NB4 (cell line): ENCODE measurements at regions not wholly inside any gene's neighbourhood (a gene's known extent, or its start where the extent isn't known, plus 50 kb on each side); places are given as distances from the start of the nearest gene placed in this dataset.

Source experiments
- DNase-seq: peaks from one replicate; pipeline ENCODE4 v3.0.0; 2010; ENCODE audit warnings: low read depth
- H3K4me3 ChIP-seq: one replicate; pipeline ENCODE4 v1.5.1; 2011; ENCODE audit warnings: mild to moderate bottlenecking, low read depth, low read length, moderate library complexity
- CTCF ChIP-seq: IDR thresholded peaks from one replicate; pipeline ENCODE4 v1.5.1; 2012; ENCODE audit warnings: low read depth, low read length
- MAX ChIP-seq: IDR thresholded peaks from 2 replicates; pipeline ENCODE4 v1.6.1; 2011; ENCODE audit warnings: low read depth, low read length
- MYC ChIP-seq: IDR thresholded peaks from 2 replicates; pipeline ENCODE4 v1.6.1; 2011; ENCODE audit warnings: low read depth, low read length
- POLR2A ChIP-seq: IDR thresholded peaks from 2 replicates; pipeline ENCODE4 v1.6.1; 2011; ENCODE audit warnings: mild to moderate bottlenecking; ENCODE audit not compliant: insufficient read length; ENCODE audit errors: extremely low read depth

GRCh38 chr4:180618396-180618795, 1624.8 kb upstream of the TENM3 start:
- no peak for TF ChIP-seq POLR2A
- no peak for TF ChIP-seq MYC
- TF ChIP-seq CTCF, result no peak
- TF ChIP-seq MAX, result no peak
- peak; percentile 9 for DNase-seq
- no peak overlapping the region for H3K4me3 ChIP-seq

- TF ChIP-seq MAX, result no peak
- TF ChIP-seq POLR2A, result no peak
- TF ChIP-seq CTCF, result no peak
- TF ChIP-seq MYC, result no peak
- H3K4me3 ChIP-seq, result no peak overlapping the region
- DNase-seq, result no peak
Measured at GRCh38 chr4:180619440-180619839, 1623.8 kb upstream of the TENM3 start.

- TF ChIP-seq MAX (no peak), POLR2A (no peak), MYC (no peak), CTCF (no peak)
- H3K4me3 ChIP-seq, result no peak overlapping the region
- no peak for DNase-seq
Measured at GRCh38 chr4:180622254-180622653, 1620.9 kb upstream of the TENM3 start.

GRCh38 chr4:180625653-180626052, 1617.5 kb upstream of the TENM3 start:
- DNase-seq, result no peak
- H3K4me3 ChIP-seq, result no peak overlapping the region
- TF ChIP-seq POLR2A, result no peak
- no peak for TF ChIP-seq MYC
- TF ChIP-seq CTCF, result no peak
- TF ChIP-seq MAX, result no peak

GRCh38 chr4:180630012-180630665, 1613.1 kb upstream of the TENM3 start:
- no peak overlapping the region for H3K4me3 ChIP-seq
- DNase-seq, result no peak
- TF ChIP-seq MAX, result no peak

- TF ChIP-seq MAX (no peak), CTCF (no peak), POLR2A (no peak)
- no peak for DNase-seq
- no peak overlapping the region for H3K4me3 ChIP-seq
Measured at GRCh38 chr4:180634306-180634705, 1608.9 kb upstream of the TENM3 start.
